ENCODE measurements at regions not wholly inside any gene's neighbourhood (a gene's known extent, or its start where the extent isn't known, plus 50 kb on each side); places are given as distances from the start of the nearest gene placed in this dataset.

GRCh38 chr1:84090447-84091245, 53.4 kb upstream of the PRKACB start:
- no peak for TF ChIP-seq CTCF (IDR thresholded peaks at IDR 0.05; ENCODE audit: insufficient read depth, low read length)
- DNase-seq (ENCODE audit: low read depth) = no peak
- no peak overlapping the region for H3K4me3 ChIP-seq (ENCODE audit: low read depth, low read length)

GRCh38 chr1:84089867-84090266, 54.2 kb upstream of the PRKACB start:
- H3K4me3 ChIP-seq (ENCODE audit: low read depth, low read length) = no peak overlapping the region
- no peak for TF ChIP-seq CTCF (IDR thresholded peaks at IDR 0.05; ENCODE audit: insufficient read depth, low read length)
- no peak for DNase-seq (ENCODE audit: low read depth)

GRCh38 chr1:84089465-84089864, 54.6 kb upstream of the PRKACB start:
- peak; percentile 42 for DNase-seq (ENCODE audit: low read depth)
- no peak for TF ChIP-seq CTCF (IDR thresholded peaks at IDR 0.05; ENCODE audit: insufficient read depth, low read length)
- no peak overlapping the region for H3K4me3 ChIP-seq (ENCODE audit: low read depth, low read length)

- H3K4me3 ChIP-seq (ENCODE audit: low read depth, low read length) = no peak overlapping the region
- no peak for TF ChIP-seq CTCF (IDR thresholded peaks at IDR 0.05; ENCODE audit: insufficient read depth, low read length)
These were observed 57.5 kb upstream of the PRKACB start for GRCh38 chr1:84086616-84087015.

GRCh38 chr1:84086189-84086588, 57.9 kb upstream of the PRKACB start:
- DNase-seq (ENCODE audit: low read depth) = no peak
- H3K4me3 ChIP-seq (ENCODE audit: low read depth, low read length) = no peak overlapping the region
- TF ChIP-seq CTCF (IDR thresholded peaks at IDR 0.05; ENCODE audit: insufficient read depth, low read length) = no peak

More at GRCh38 chr1:84086616-84087015, 57.5 kb upstream of the PRKACB start:
- no peak for DNase-seq (ENCODE audit: low read depth)

- TF ChIP-seq CTCF (IDR thresholded peaks at IDR 0.05; ENCODE audit: insufficient read depth, low read length) = no peak
- no peak for DNase-seq (ENCODE audit: low read depth)
- no peak overlapping the region for H3K4me3 ChIP-seq (ENCODE audit: low read depth, low read length)
These were observed 60.8 kb upstream of the PRKACB start for GRCh38 chr1:84083307-84083706.

- H3K4me3 ChIP-seq (ENCODE audit: low read depth, low read length) = peak overlapping the region; percentile 82
- no peak for TF ChIP-seq CTCF (IDR thresholded peaks at IDR 0.05; ENCODE audit: insufficient read depth, low read length)
- DNase-seq (ENCODE audit: low read depth) = no peak
These were observed 65.2 kb upstream of the PRKACB start for GRCh38 chr1:84078842-84079202.
